GM19395 (cell line): ENCODE measurements at regions not wholly inside any gene's neighbourhood (a gene's known extent, or its start where the extent isn't known, plus 50 kb on each side); places are given as distances from the start of the nearest gene placed in this dataset.

Source experiments
- ATAC-seq: cut with Tn5 transposase; IDR thresholded peaks from one replicate; pipeline ENCODE4 v1.9.1; 2021; ENCODE audit warnings: mild to moderate bottlenecking, moderate library complexity; ENCODE audit not compliant: unreplicated experiment

GRCh38 chr3:44015170-44015569, 226.5 kb upstream of the TOPAZ1 start:
- ATAC-seq: no peak

GRCh38 chr3:44016818-44017217, 224.9 kb upstream of the TOPAZ1 start:
- no peak for ATAC-seq

GRCh38 chr3:44018926-44019325, 222.8 kb upstream of the TOPAZ1 start:
- ATAC-seq: no peak

GRCh38 chr3:44019736-44020135, 221.9 kb upstream of the TOPAZ1 start:
- ATAC-seq: no peak

GRCh38 chr3:44020143-44020542, 221.5 kb upstream of the TOPAZ1 start:
- ATAC-seq: no peak

GRCh38 chr3:44021651-44022594, 219.8 kb upstream of the TOPAZ1 start:
- no peak for ATAC-seq

GRCh38 chr3:44023961-44024593, 217.6 kb upstream of the TOPAZ1 start:
- ATAC-seq: no peak

GRCh38 chr3:44026220-44026865, 215.3 kb upstream of the TOPAZ1 start:
- ATAC-seq: no peak

- ATAC-seq: no peak
Measured at GRCh38 chr3:44029100-44029499, 212.6 kb upstream of the TOPAZ1 start.

GRCh38 chr3:44030285-44030684, 211.4 kb upstream of the TOPAZ1 start:
- no peak for ATAC-seq

GRCh38 chr3:44030687-44031305, 210.9 kb upstream of the TOPAZ1 start:
- no peak for ATAC-seq

- no peak for ATAC-seq
Measured at GRCh38 chr3:44031387-44032380, 210.0 kb upstream of the TOPAZ1 start.

- no peak for ATAC-seq
Measured at GRCh38 chr3:44032487-44032886, 209.2 kb upstream of the TOPAZ1 start.

GRCh38 chr3:44033123-44033522, 208.6 kb upstream of the TOPAZ1 start:
- no peak for ATAC-seq

- no peak for ATAC-seq
Measured at GRCh38 chr3:44036850-44037249, 204.8 kb upstream of the TOPAZ1 start.

GRCh38 chr3:44039006-44039405, 202.7 kb upstream of the TOPAZ1 start:
- no peak for ATAC-seq

- no peak for ATAC-seq
Measured at GRCh38 chr3:44041726-44042125, 200.0 kb upstream of the TOPAZ1 start.

- ATAC-seq: no peak
Measured at GRCh38 chr3:44042772-44043171, 198.9 kb upstream of the TOPAZ1 start.

GRCh38 chr3:44045476-44046275, 196.0 kb upstream of the TOPAZ1 start:
- ATAC-seq: peak; percentile 84
